NCI-H187 treated with DMSO at 0.1 percent for 48 hours (cell line): ENCODE measurements at regions not wholly inside any gene's neighbourhood (a gene's known extent, or its start where the extent isn't known, plus 50 kb on each side); places are given as distances from the start of the nearest gene placed in this dataset.
"Not testable (repeated sequence)": the region's sequence is repeated elsewhere in the genome, so short reads cannot be mapped to it uniquely, and the experiment has no call there.

Experiments used
- DNase-seq: peaks from one replicate; lab custom pipeline; 2025; lab: John Stamatoyannopoulos, UW

DNA sequence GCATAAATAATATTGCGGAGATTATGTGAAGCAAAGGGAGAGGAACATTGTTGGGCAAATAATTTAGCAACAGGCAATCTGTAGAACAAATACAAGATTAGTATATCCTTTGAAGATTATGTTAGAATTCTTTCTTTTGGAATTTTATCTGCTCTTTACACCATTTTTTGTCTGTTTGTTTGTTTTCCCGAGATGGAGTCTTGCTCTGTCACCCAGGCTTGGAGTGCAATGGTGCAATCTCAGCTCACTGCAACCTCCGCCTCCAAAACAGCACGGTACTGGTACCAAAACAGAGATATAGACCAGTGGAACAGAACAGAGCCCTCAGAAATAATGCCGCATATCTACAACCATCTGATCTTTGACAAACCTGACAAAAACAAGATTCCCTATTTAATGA lies 250.3 kb downstream of the FSIP2 start:
- not testable (repeated sequence) for DNase-seq

DNA sequence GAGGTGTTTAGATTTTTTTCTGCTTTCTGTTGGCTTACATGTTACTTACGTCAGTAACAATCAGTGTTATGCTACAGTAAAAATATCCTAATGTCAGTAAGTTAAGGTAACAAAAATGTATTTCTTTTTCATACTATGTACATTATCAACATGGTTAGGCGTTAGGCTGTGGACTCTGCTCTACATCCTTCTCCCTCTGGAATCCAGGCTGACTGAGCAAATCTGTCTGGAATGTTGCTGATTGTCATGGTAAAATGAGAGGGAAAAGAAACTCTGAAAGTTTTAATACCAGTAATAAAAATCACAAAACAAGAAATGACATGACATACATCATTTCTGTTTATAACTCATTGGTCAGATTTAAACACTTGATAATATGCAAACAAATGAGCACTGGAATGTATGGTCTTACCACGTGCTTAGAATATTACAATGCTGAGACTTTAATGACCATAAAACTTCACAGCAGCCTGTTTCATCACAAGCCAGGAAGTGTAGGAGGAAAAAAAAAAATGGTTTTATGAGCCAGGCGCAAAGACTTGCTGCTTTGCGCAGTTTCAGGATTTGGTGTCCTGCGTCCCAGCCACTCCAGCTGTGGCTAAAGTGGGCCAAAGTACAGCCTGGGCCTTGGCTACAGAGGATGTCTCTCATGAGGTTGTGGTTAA lies 252.4 kb downstream of the FSIP2 start:
- DNase-seq = no peak

GRCh38 chr2:185998562-185999070 lies 260.0 kb downstream of the FSIP2 start:
- DNase-seq = no peak

DNA sequence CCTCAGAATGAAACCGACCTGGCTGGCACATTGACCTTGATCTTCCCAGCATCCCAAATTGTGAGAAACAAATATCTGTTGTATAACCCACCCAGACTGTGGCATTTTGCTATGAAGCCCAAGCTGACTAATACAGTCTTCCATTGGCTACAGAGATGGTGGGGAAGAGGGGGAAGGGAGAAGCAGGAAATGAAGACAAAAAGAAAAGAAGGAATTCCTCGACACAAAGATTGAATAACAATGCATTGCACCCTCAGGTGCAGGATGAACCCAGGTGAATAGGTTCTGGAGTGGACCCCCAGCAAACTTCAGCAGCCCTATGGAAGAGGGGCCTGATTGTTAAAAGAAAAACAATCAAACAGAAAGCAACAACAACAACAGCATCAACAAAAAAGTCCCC lies 270.7 kb downstream of the FSIP2 start:
- DNase-seq = no peak

GRCh38 chr2:186017278-186017677 lies 278.7 kb downstream of the FSIP2 start:
- no peak for DNase-seq

DNA sequence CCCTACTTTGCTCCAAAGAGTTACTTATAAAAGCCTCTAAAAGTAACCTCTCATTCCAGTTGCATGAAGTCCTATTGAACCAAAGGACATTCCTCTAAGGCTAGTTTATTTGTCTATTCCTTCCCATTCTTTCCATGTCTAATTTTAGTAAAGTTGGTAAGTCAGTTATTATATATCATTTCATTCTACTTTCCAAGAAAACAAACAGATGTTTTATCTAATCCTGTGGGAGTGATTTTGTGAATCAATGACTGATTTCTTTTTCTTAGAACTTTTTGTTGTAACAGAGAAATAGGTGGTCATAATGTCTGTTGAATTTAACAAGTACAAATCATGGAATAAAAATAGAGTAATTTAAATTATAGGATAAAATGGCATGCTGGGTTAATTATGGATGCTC lies 286.3 kb downstream of the FSIP2 start:
- DNase-seq = no peak

DNA sequence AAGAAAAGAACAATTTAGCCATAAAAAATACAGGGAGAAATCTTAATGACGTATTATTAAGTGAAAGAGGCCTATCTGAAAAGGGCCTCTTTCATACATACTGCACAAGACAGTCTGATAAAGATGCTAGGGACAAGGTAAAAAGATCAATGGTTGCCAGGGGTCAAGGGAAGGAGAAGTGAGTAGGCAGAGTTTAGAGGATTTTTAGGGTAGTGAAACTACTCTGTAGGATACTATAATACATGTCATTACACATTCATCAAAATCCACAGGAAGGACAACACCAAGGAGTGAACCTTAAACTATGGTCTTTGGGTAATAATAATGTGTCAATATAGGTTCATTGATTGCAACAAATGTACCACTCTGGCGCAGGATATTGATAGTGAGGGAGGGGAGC lies 289.3 kb downstream of the FSIP2 start:
- no peak for DNase-seq

GRCh38 chr2:186031229-186031628 lies 292.6 kb downstream of the FSIP2 start:
- DNase-seq = no peak

DNA sequence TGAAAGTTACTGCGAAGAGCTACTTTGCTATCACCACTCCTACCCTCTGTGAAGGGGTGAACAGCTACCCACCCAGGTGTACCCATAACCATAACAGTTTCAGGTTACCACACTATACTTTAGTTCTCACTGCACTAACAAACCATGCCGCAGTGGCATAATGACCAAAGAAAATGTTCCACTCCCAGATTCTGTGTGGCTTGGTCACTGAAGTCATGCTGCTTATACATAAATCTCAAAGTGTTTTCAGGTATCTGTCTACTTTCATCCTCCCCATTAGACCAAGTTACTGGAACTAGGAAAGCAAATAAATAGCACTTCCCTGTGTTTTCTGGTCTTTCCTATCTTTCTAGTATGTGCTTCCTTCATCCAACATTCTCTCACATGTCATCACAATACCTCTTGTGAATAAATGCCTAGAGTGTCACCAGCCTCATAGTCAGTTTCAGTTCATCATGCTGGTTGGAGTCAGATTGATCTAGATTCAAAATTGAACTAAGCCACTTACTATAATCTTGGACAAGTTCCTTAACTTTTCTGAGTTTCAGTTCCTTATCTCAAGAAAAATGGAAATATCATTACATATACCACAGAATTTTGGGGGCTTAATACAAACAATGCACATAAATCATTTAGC lies 293.6 kb downstream of the FSIP2 start:
- DNase-seq = no peak

DNA sequence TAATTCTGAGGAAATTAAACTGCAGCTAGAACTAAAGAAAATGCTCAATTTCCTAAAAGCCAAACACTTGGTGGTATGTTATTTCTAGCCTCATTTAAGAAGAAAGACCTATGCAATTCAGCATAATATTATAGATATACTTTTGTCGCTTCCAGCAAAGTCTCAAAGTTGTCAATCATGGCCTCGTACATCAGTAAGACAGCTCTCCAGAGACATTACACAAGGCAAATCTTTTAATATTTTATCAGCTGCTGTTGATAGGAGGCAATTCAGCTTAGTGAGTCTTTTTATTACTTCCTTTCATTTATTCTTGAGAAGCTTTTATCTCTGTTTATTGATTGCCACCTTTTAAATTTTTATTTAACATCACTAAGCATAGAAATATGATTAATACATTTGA lies 294.3 kb downstream of the FSIP2 start:
- DNase-seq = no peak

- DNase-seq = no peak
Observed at GRCh38 chr2:186033541-186033940, 294.9 kb downstream of the FSIP2 start.

DNA sequence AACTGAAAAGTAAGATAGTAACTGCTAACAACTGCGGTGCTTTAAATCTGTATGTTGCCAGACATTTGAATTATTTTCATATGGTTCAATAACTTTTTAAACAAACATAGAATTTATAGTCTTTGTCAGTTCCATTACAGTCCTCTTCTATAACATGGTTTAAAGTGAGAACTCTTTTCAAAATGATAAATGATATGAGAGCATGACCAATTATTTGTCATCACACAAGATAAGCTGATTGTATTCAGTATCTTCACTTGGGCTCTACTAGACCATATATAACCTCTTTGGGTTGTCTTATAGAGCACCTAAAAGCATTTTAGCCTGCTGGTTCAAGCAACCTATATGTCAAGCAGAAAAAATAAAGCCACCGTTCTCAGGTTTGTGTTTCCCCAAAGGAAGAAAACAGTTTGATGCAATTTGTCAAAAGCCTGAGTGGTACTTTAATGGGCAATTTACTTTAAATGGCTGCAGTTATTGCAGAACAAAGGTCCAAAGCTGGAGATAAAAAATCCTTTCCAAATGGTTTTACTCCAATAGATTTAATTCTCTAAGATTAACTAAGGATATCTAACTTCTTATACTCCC lies 298.4 kb downstream of the FSIP2 start:
- DNase-seq = peak; percentile 80

DNA sequence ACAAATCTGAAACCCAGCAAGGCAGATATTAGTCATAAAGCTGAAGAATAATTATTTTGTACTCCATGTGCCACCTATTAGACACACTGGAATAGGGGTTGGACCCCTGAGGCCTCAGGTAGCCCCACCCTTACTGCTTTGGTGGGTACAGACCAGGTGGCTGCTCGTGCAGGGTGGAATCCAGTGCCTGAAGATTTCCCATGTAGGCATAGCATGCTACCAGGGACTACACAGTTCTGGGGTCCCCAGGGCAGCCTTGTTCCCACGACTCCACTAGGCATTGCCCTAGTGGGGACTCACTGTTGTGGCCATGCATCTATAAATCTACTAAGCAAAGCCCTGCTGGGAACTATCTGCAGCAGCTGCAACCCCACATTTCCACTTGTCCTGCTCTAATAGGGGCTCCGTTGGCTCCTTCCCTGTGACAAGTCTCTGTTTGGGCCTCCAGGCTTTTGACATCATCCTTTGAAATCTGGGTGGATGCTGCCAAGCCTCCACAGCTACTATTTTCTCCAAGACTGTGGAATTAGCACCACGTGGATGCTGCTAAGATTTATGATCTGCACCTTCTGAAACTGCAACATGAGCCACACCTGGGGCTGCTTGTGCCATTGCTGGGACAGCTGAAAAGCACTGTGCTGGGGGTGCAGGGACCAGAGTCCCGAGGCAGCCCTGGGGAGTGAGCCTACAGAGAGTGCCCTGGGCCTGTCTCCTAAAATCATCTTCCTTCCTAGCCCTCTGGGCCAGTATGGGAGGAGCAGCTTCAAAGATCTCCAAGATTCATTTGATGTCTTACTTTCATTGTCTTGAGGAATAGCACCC lies 303.8 kb downstream of the FSIP2 start:
- no peak for DNase-seq

GRCh38 chr2:186044761-186045160 lies 306.2 kb downstream of the FSIP2 start:
- no peak for DNase-seq

DNA sequence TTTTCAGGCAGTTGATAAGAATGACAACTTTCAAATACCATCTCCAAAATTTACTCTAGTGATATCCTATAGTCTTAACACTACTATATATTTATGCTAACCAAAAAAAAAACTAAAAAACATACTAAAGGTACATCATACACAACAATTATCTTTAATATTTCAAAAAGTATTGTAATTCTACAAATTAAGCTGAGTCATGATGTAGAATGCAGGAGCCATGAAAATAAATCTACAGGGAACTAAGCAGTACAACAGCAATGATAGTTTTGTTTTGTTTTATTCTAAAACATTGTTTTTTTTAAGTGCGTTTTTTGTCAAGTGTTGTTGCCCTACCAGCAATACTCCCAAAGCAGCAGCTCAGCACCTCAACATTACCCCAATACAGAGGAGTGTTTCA lies 314.3 kb downstream of the FSIP2 start:
- no peak for DNase-seq

- no peak for DNase-seq
Observed at GRCh38 chr2:186058614-186059013, 320.0 kb downstream of the FSIP2 start.

- no peak for DNase-seq
Observed at GRCh38 chr2:186059096-186059495, 320.5 kb downstream of the FSIP2 start.

DNA sequence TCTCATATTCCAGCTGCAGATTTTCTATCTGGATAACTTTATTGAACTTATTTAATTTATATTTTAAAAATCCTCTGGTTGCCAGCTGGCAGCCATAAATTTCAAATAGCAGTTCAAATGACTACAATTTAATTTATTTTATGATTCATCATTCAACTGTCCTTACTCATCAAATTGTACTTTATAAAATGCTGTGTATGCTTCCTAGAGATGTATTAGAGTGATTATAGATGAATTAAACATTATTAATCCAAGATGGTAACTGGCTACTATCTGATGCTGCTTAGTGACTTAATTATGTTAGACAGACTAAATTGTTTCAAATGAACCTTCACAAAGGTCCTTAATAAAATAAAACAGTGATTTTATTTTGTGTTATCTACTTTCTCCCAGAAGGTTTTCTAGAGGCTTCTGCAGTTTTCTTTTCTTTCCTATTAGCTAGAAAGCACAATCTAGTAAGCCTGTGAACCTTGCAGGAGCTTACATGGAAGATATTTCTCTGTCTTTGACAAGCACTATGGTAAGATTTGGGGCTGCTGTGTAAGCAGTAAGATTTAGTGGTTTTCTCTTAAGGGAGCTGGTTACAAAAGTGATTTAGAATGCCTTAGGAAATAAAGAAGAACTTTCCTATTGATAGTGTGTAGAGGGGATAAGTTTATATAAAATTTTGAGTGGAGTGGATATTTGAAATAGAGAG lies 322.3 kb downstream of the FSIP2 start:
- no peak for DNase-seq

- DNase-seq = no peak
Observed at GRCh38 chr2:186064507-186064906, 325.9 kb downstream of the FSIP2 start.

GRCh38 chr2:186065491-186065890 lies 326.9 kb downstream of the FSIP2 start:
- no peak for DNase-seq

DNA sequence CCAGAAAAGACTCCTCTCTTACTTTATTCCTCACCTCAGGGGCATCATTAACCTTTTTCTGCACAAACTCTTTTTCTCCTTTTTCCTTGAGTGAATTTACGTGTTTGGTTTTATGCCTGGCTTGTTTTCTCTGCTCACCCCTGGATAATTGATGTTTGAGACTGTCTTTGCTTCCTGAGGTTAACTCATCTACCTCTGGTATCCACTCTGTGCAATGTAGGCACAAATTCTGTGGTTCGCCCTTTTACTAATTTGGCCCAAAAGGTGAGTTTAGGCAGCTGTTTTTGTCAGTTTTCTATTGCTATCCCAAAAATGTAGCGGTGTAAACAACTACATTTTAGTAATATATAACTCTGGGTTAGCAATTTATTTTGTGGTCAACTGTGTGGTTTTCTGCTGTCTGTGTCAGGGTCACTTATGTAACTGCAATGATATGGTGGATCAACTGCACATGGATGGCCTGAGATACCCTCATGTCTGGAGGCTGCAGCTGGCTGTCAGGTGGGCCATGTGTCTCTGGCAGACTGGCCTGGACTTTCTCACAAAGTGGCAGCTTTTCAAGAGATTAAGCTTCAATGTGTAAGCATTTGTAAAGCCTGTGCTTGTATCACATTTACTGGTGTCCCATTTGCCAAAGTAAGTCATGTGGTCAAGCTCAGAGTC lies 329.7 kb downstream of the FSIP2 start:
- no peak for DNase-seq
